HG03565 (cell line): ENCODE measurements at regions not wholly inside any gene's neighbourhood (a gene's known extent, or its start where the extent isn't known, plus 50 kb on each side); places are given as distances from the start of the nearest gene placed in this dataset.
"Not testable (repeated sequence)": the region's sequence is repeated elsewhere in the genome, so short reads cannot be mapped to it uniquely, and the experiment has no call there.

Experiments
- ATAC-seq: cut with Tn5 transposase; IDR thresholded peaks from one replicate; pipeline ENCODE4 v1.9.1; 2021; ENCODE audit warnings: mild to moderate bottlenecking, moderate library complexity; ENCODE audit not compliant: unreplicated experiment

DNA sequence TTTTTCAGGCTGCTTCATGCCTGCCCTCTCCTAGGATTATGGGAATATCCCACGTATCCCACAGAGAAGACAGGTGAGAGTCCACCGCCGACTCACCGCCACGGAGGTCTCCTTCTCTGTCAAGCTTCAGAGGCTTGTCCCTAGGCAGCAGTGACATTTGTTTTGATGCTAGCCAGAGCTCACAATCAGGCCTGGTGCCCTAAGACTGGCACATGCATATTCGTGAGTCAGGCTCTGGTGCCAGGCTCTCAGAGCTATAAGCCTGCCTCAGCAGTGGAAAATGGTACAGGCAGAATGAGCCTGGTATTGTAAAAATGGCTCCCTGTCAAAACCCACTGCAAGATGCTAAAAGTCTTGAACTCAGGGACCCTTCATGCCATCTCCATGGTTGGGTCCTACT lies 65.5 kb downstream of the RBMY1A1 start:
- ATAC-seq: no peak

DNA sequence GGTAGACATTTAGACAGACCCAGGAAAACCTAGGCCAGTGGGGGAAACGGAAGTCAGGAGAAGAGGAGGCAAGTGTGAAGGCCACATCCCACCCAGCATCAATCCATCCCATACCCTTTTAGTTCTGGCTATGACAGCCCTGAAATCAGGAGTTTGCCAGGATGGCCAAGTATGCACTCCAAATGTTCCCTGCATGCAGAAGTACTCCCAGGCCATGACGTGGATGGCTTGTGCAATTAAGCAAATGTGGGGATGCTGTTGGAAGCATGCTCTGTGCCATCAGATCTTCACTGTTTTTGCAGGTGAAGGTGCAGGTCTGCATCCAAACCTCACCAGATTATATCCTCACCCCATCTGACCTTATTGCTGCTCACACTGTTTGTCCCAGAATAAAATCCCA lies 66.8 kb downstream of the RBMY1A1 start:
- ATAC-seq: no peak

GRCh38 chrY:21602590-21602989 lies 67.9 kb downstream of the RBMY1A1 start:
- no peak for ATAC-seq

DNA sequence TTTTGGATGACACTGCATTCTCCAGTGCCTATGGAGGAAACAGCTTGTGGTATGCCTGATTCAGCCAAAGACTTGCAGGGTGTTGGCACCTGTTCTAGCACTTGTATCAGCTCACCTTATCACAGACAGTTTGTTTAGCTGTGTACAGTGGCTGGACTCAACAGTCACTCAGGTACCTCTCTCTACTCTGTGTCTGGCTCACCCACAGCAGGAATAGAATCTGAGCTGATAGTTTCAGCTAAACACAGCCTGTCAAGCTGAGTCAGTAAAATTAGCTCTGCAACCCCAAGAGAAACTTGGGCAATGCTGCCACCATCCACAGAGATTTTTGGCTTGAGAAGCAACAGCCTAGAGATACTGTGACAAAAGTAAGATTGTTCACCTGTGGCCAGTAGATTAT lies 101.5 kb downstream of the RBMY1A1 start:
- ATAC-seq: no peak

DNA sequence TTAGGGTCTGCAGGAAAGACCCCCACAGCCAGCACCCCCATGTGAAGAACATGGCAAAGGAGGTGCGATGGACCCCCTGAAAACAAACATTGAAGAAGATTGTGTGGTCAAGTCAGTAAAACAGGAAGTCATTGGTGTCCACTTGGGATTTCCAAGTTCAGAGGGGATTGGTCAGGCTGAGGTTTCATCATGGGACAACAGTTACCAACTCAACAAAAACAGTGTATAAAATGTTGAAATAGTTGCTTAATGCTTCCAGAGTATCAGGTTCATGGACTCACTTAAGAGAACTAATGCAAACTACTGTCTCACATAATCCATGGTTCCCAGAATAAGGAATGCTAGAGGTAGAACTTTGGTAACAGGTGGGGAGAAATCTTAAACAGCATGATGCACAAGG lies 115.8 kb downstream of the RBMY1A1 start:
- no peak for ATAC-seq

DNA sequence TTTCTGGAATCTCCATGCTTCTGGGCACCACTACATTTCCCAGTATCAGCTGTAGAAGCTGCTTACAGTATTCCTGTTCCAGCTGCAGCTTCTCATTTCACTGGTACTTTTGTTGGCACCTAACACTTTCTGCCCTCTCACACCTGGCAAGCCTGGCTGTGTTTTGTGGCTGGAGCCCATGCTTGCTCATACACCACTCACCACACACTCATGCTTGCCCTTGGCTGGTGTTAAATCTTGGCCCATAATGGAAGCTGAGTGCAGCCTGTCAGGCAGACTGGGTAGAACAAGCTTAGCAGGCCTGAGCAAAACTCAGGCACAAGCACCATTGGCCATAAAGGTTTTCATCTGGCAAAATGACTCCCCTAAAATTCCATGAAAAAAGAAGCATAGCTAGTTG lies 124.4 kb downstream of the RBMY1A1 start:
- ATAC-seq: not testable (repeated sequence)

DNA sequence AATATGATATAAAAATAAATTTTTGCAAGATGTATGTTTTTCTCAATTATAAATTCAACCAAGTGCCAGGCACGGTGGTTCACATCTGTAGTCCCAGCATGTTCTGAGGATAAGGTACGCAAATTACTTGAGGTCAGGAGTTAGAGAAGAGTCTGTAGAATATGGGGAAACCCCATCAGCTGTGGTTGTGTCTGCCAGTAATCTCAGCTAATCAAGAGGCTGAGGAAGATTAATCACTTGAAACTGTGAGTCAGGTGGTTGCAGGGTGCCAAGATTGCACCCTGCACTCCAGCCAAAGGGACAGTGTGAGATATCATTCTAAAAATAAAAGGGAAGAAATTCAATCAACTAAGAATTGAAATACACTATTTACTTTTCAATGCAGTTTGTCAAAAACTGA lies 144.9 kb downstream of the RBMY1A1 start:
- peak; percentile 59 for ATAC-seq

- ATAC-seq: not testable (repeated sequence)
Observed at GRCh38 chrY:21686369-21686768, 151.7 kb downstream of the RBMY1A1 start.

GRCh38 chrY:21701951-21702350 lies 167.3 kb downstream of the RBMY1A1 start:
- ATAC-seq: not testable (repeated sequence)

DNA sequence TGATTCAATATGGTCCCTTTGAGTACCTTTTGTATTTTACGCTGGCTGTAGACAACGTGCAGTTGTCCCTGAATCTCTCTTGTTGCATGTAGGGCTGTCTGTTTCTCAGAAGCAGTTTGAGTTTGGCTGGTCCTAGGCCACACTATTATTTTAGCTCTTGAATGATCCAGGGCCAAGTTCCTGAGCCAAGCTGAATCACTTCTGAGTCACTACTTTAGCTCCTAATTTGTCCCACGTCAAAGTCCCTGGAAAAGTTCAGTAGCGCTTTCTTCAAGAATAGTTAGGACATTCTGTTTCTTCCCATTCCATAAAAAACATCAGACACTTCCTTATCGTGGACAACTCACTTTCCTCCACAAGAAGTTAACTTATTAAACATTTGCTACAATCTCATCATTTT lies 168.2 kb downstream of the RBMY1A1 start:
- ATAC-seq: not testable (repeated sequence)

DNA sequence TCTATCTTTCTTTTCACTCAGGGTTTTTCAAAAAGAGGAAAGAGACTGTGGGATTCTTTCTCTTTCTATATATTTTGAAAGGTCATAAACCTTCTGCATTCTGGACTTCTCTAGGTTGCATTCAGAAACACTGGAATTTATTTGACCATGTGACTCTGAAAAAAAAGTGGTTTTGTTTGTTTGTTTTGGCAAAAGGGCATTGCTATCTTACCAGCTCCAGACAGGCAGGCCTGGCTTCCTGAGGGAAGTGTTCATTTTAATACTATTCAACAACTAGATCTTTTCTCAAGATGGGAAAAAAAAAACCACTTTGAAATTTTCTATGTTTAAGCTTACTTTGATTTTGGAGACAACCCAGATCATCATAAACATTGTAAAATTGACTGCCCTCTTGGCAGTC lies 170.6 kb downstream of the RBMY1A1 start:
- ATAC-seq: no peak

DNA sequence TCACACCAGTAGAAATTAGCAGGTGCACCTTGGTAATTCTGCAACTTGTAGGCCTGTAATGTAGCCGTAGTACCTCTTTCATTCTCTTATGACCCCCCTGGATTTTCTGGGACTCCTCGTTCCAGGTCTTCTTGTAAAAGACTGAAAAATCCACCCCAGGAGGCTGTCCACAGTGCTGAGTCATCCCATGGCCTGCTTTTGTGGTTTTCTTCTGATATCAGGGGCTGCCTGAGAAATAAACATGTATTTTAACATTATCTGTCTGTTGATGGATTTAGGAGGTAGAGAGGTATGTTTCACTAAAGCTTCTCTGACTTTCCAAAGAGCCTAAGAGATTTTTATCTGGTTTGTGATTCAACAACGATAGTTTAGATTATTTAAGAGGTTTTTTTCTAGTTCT lies 171.9 kb downstream of the RBMY1A1 start:
- ATAC-seq: not testable (repeated sequence)

DNA sequence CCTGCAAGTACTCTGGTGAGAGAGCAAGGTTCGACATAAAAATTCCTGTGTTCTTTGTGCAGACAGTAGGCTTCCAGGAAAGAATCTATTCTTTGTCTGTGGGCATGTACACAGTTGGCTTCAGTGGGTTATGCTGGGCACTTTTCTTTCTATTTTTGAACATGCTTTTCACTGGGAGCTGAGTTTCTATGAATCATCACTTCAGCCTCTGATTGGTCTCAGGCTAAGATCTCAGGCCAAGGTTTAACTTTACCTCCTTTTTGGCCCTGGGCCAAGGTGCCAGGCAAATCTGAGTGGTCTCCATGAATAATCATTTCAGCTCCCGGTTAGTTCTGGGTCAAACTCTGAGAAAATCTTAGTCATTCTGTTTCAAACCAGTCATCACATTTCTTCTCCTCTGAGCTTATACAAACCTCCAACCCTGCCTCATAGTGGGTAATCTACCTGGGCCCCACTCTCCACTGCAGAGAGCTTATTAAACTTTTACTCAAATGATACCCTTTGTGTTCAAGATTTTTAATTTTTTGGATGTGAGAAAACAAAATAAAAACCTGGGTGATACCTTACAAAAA lies 158.8 kb downstream of the RBMY1D start:
- not testable (repeated sequence) for ATAC-seq

DNA sequence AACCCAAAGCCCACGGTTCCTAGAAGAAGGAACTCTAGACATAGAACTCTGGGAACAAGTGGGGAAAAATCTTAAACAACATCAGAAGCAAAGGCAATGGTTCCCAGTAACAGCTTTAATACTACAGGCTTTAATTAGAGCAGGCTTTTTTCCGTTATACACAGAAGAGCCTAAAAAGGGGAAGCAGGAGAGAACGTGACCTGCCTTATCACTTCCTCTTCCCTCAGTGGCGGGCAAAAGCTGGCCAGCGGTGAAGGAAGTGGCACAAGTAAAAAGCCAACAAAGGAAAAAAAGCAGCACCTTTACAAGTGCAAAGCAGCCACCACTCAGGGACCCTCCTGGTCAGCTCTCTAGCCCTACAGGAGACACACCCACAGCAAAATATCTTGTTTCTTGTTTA lies 149.3 kb downstream of the RBMY1D start:
- ATAC-seq: not testable (repeated sequence)

DNA sequence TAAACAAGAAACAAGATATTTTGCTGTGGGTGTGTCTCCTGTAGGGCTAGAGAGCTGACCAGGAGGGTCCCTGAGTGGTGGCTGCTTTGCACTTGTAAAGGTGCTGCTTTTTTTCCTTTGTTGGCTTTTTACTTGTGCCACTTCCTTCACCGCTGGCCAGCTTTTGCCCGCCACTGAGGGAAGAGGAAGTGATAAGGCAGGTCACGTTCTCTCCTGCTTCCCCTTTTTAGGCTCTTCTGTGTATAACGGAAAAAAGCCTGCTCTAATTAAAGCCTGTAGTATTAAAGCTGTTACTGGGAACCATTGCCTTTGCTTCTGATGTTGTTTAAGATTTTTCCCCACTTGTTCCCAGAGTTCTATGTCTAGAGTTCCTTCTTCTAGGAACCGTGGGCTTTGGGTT lies 134.1 kb downstream of the RBMY1D start:
- ATAC-seq: not testable (repeated sequence)

DNA sequence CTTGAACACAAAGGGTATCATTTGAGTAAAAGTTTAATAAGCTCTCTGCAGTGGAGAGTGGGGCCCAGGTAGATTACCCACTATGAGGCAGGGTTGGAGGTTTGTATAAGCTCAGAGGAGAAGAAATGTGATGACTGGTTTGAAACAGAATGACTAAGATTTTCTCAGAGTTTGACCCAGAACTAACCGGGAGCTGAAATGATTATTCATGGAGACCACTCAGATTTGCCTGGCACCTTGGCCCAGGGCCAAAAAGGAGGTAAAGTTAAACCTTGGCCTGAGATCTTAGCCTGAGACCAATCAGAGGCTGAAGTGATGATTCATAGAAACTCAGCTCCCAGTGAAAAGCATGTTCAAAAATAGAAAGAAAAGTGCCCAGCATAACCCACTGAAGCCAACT lies 126.5 kb downstream of the RBMY1D start:
- not testable (repeated sequence) for ATAC-seq

- ATAC-seq: not testable (repeated sequence)
Observed at GRCh38 chrY:21782174-21782860, 112.0 kb downstream of the RBMY1D start.

DNA sequence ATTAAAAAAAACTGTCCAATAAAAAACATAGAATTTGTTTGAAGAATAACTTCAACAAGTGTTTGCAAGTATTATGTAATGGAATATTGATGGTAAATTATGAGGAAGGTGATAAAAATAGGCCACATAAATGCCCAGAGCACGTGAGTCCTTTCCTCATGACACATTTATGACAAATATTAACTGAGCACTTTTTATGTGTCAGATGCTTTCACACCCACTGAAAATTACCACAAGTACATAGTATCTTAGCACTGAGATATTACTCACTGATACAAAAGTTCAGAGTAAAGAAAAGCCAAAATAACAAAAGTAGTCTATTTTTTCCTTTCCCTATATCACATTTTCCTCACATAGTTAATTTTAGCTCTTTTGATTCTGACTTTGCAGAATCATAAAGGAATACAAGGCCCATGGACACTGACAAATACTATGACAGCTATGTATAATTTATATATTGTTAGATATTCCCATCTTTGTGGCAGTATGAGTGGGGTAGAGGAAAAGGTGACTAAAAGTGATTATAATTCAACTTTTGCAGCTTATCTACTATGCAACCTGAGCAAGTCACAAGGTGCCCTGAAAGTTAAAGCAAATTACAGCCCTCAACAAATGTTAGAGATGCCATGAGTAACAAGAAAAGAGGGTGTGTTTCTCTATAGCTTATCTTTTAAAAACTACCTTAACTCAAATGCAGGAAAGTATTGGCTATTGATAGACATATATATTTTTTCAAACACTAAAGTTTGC lies 80.7 kb downstream of the RBMY1D start:
- ATAC-seq: no peak

- ATAC-seq: no peak
Observed at GRCh38 chrY:21814491-21814890, 79.8 kb downstream of the RBMY1D start.

GRCh38 chrY:21821881-21822280 lies 72.4 kb downstream of the RBMY1D start:
- no peak for ATAC-seq

GRCh38 chrY:21827593-21827992 lies 66.7 kb downstream of the RBMY1D start:
- no peak for ATAC-seq
